Ectodermal cell (in vitro differentiated cells): ENCODE measurements at regions not wholly inside any gene's neighbourhood (a gene's known extent, or its start where the extent isn't known, plus 50 kb on each side); places are given as distances from the start of the nearest gene placed in this dataset.
"Not testable (repeated sequence)": the region's sequence is repeated elsewhere in the genome, so short reads cannot be mapped to it uniquely, and the experiment has no call there.

Source experiments
- H3K27ac ChIP-seq: 2 replicates; pipeline ENCODE4 v1.7.0; 2013; ENCODE audit warnings: mild to moderate bottlenecking, low read depth, low read length; ENCODE audit not compliant: insufficient read depth, poor library complexity, severe bottlenecking
- H3K27me3 ChIP-seq: 2 replicates; pipeline ENCODE4 v1.7.0; 2013; ENCODE audit warnings: mild to moderate bottlenecking, low read length; ENCODE audit not compliant: insufficient read depth, control insufficient read depth, poor library complexity, severe bottlenecking
- H3K36me3 ChIP-seq: one replicate; pipeline ENCODE4 v1.7.0; 2013; ENCODE audit warnings: low read length; ENCODE audit not compliant: control insufficient read depth, insufficient read depth
- H3K4me1 ChIP-seq: one replicate; pipeline ENCODE4 v1.7.0; 2013; ENCODE audit warnings: low read length; ENCODE audit not compliant: control insufficient read depth, insufficient read depth
- H3K4me3 ChIP-seq: 2 replicates; pipeline ENCODE4 v1.7.0; 2013; ENCODE audit warnings: low read depth, low read length, control low read depth; ENCODE audit not compliant: insufficient read depth
- H3K9me3 ChIP-seq: 2 replicates; pipeline ENCODE4 v1.7.0; 2013; ENCODE audit warnings: mild to moderate bottlenecking, low read length, moderate library complexity; ENCODE audit not compliant: control insufficient read depth
- WGBS, 2 experiments: methylation state at CpG; one replicate each; pipeline ENCODE4 v1.1.7; 2013; ENCODE audit warnings: missing lambda C conversion rate in 2 of 2; 5-methylcytosine and 5-hydroxymethylcytosine counted together

GRCh38 chr16:88136211-88136713 is 185.0 kb downstream of the BANP start:
- not testable (repeated sequence) for H3K27ac ChIP-seq, H3K4me1 ChIP-seq, H3K4me3 ChIP-seq, H3K36me3 ChIP-seq, H3K27me3 ChIP-seq, H3K9me3 ChIP-seq
- 94 to 95% methylated on average over 13 of the region's 13 CpGs for WGBS, 2 experiments

GRCh38 chr16:88136939-88137338 is 185.7 kb downstream of the BANP start:
- H3K9me3 ChIP-seq, H3K36me3 ChIP-seq, H3K4me3 ChIP-seq, H3K27ac ChIP-seq, H3K27me3 ChIP-seq, H3K4me1 ChIP-seq: not testable (repeated sequence)
- WGBS, 2 experiments: 96 to 97% methylated on average over 4 of the region's 4 CpGs

- not testable (repeated sequence) for H3K4me1 ChIP-seq, H3K27ac ChIP-seq, H3K27me3 ChIP-seq, H3K9me3 ChIP-seq, H3K36me3 ChIP-seq, H3K4me3 ChIP-seq
- WGBS, 2 experiments: 70 to 86% methylated on average over 2 to 5 of the region's 6 CpGs
Measured at GRCh38 chr16:88139141-88139540, 187.9 kb downstream of the BANP start.

- not testable (repeated sequence) for H3K4me3 ChIP-seq, H3K27me3 ChIP-seq, H3K27ac ChIP-seq, H3K4me1 ChIP-seq, H3K36me3 ChIP-seq, H3K9me3 ChIP-seq
- WGBS, 2 experiments: 89 to 96% methylated on average over 19 to 20 of the region's 20 CpGs
Measured at GRCh38 chr16:88140195-88140594, 189.0 kb downstream of the BANP start.

- Histone ChIP-seq H3K27me3 (no peaks in the 10 kb centered on the region), H3K27ac (no peak overlapping the region), H3K9me3 (no peaks in the 10 kb centered on the region), H3K4me1 (no peaks in the 10 kb centered on the region), H3K4me3 (no peak overlapping the region), H3K36me3 (no peaks in the 10 kb centered on the region)
- WGBS, 2 experiments: 90 to 91% methylated on average over 13 of the region's 13 CpGs
Measured at GRCh38 chr16:88141580-88141979, 190.3 kb downstream of the BANP start.

GRCh38 chr16:88142056-88142935 is 191.1 kb downstream of the BANP start:
- not testable (repeated sequence) for H3K27ac ChIP-seq, H3K9me3 ChIP-seq, H3K27me3 ChIP-seq, H3K4me3 ChIP-seq, H3K36me3 ChIP-seq, H3K4me1 ChIP-seq
- WGBS, 2 experiments: 95 to 96% methylated on average over 23 of the region's 23 CpGs

GRCh38 chr16:88143122-88144027 is 192.1 kb downstream of the BANP start:
- not testable (repeated sequence) for H3K36me3 ChIP-seq, H3K4me1 ChIP-seq, H3K27me3 ChIP-seq, H3K27ac ChIP-seq, H3K9me3 ChIP-seq, H3K4me3 ChIP-seq
- 91 to 92% methylated on average over 36 to 39 of the region's 39 CpGs for WGBS, 2 experiments

GRCh38 chr16:88144028-88144511 is 192.8 kb downstream of the BANP start:
- no peak overlapping the region for H3K27ac ChIP-seq
- WGBS, 2 experiments: 91 to 93% methylated on average over 16 to 19 of the region's 21 CpGs

GRCh38 chr16:88145376-88145775 is 194.1 kb downstream of the BANP start:
- not testable (repeated sequence) for H3K27ac ChIP-seq, H3K27me3 ChIP-seq, H3K4me1 ChIP-seq, H3K4me3 ChIP-seq, H3K36me3 ChIP-seq, H3K9me3 ChIP-seq
- 83 to 87% methylated on average over 12 of the region's 13 CpGs for WGBS, 2 experiments

More at GRCh38 chr16:88144028-88144511, 192.8 kb downstream of the BANP start:
- no peaks in the 10 kb centered on the region for H3K4me1 ChIP-seq
- no peaks in the 10 kb centered on the region for H3K27me3 ChIP-seq
- no peaks in the 10 kb centered on the region for H3K9me3 ChIP-seq
- H3K4me3 ChIP-seq: no peak overlapping the region
- no peaks in the 10 kb centered on the region for H3K36me3 ChIP-seq

- 91 to 92% methylated on average over 21 of the region's 21 CpGs for WGBS, 2 experiments
- not testable (repeated sequence) for H3K27ac ChIP-seq, H3K27me3 ChIP-seq, H3K4me1 ChIP-seq, H3K9me3 ChIP-seq, H3K36me3 ChIP-seq, H3K4me3 ChIP-seq
Measured at GRCh38 chr16:88145824-88146405, 194.7 kb downstream of the BANP start.
